ENCODE measurements at regions not wholly inside any gene's neighbourhood (a gene's known extent, or its start where the extent isn't known, plus 50 kb on each side); places are given as distances from the start of the nearest gene placed in this dataset.

GRCh38 chr1:88504601-88505000 lies 179.5 kb upstream of the PKN2 start:
- H3K4me3 ChIP-seq (ENCODE audit: low read depth in 1 of 3, low read length in 3 of 3) = no peak overlapping the region
- H3K9me3 ChIP-seq (ENCODE audit: control insufficient read depth in 4 of 4, low read length in 3 of 4) = no peaks in the 10 kb centered on the region
- TF ChIP-seq HNF4A (conservative IDR thresholded peaks at IDR 0.05) (peak; percentile 50 to 73), SP1 (IDR thresholded peaks at IDR 0.05) (no peak), ATF3 (IDR thresholded peaks at IDR 0.05) (no peak)
- 29% methylated on average over 1 of the region's 1 CpG for WGBS
- H3K27ac ChIP-seq (ENCODE audit: low read depth in 1 of 2, low read length in 2 of 2) = no peak overlapping the region
- H3K4me1 ChIP-seq (ENCODE audit: control insufficient read depth in 4 of 4, insufficient read depth in 4 of 4, low read length in 3 of 4) = peaks cover 0 to 7% (median 5%) of the 10 kb centered on the region in 4 donors
- H3K9ac ChIP-seq (ENCODE audit: low read depth in 1 of 2, low read length in 2 of 2) = no peak overlapping the region
- DNase-seq (ENCODE audit: low spot score) = no peak
- no peaks in the 10 kb centered on the region for H3K27me3 ChIP-seq (ENCODE audit: control insufficient read depth in 4 of 4, insufficient read depth in 4 of 4, low read length in 3 of 4)
- no peaks in the 10 kb centered on the region for H3K36me3 ChIP-seq (ENCODE audit: control insufficient read depth in 4 of 4, insufficient read depth in 3 of 4, low read depth in 1 of 4, low read length in 3 of 4)

GRCh38 chr1:88509379-88509778 lies 174.7 kb upstream of the PKN2 start:
- H3K27me3 ChIP-seq (ENCODE audit: control insufficient read depth in 4 of 4, insufficient read depth in 4 of 4, low read length in 3 of 4) = no peaks in the 10 kb centered on the region
- no peaks in the 10 kb centered on the region for H3K9me3 ChIP-seq (ENCODE audit: control insufficient read depth in 4 of 4, low read length in 3 of 4)
- H3K4me3 ChIP-seq (ENCODE audit: low read depth in 1 of 3, low read length in 3 of 3) = no peak overlapping the region
- TF ChIP-seq FOXA1 (IDR thresholded peaks at IDR 0.05) (no peak), CTCF (IDR thresholded peaks at IDR 0.05; ENCODE audit: low read depth, low read length, missing input control) (no peak), HNF4A (conservative IDR thresholded peaks at IDR 0.05) (no peak), ZBTB33 (IDR thresholded peaks at IDR 0.05) (no peak), TAF1 (conservative IDR thresholded peaks at IDR 0.05) (no peak), NR2F2 (IDR thresholded peaks at IDR 0.05) (no peak), HNF4G (IDR thresholded peaks at IDR 0.05) (no peak), RXRA (IDR thresholded peaks at IDR 0.05) (no peak), ATF3 (IDR thresholded peaks at IDR 0.05) (no peak), REST (IDR thresholded peaks at IDR 0.05) (no peak), JUND (IDR thresholded peaks at IDR 0.05) (no peak), SP1 (IDR thresholded peaks at IDR 0.05) (no peak), EGR1 (IDR thresholded peaks at IDR 0.05; ENCODE audit: low read depth in 2 of 2) (no peak)
- no peak for DNase-seq (ENCODE audit: low spot score)
- H3K9ac ChIP-seq (ENCODE audit: low read depth in 1 of 2, low read length in 2 of 2) = no peak overlapping the region
- no peak overlapping the region for H3K27ac ChIP-seq (ENCODE audit: low read depth in 1 of 2, low read length in 2 of 2)
- peaks cover 0 to 4% (median 3%) of the 10 kb centered on the region in 4 donors for H3K4me1 ChIP-seq (ENCODE audit: control insufficient read depth in 4 of 4, insufficient read depth in 4 of 4, low read length in 3 of 4)
- 77% methylated on average over 3 of the region's 3 CpGs for WGBS
- no peaks in the 10 kb centered on the region for H3K36me3 ChIP-seq (ENCODE audit: control insufficient read depth in 4 of 4, insufficient read depth in 3 of 4, low read depth in 1 of 4, low read length in 3 of 4)
